Neuronal stem cell (in vitro differentiated cells): ENCODE measurements at regions not wholly inside any gene's neighbourhood (a gene's known extent, or its start where the extent isn't known, plus 50 kb on each side); places are given as distances from the start of the nearest gene placed in this dataset.

ENCODE experiments used
- DNase-seq: peaks from one replicate; pipeline ENCODE4 v3.0.0-alpha.2; 2013; ENCODE audit warnings: low spot score
- H2AFZ ChIP-seq: one replicate; pipeline ENCODE4 v1.6.1; 2013; ENCODE audit warnings: mild to moderate bottlenecking, low read length, inconsistent platforms
- H2AK5ac ChIP-seq: 2 replicates; pipeline ENCODE4 v1.6.1; 2013; ENCODE audit warnings: low read depth, mild to moderate bottlenecking, inconsistent platforms, low read length, moderate library complexity, mixed read lengths
- H2BK120ac ChIP-seq: 2 replicates; pipeline ENCODE4 v1.6.1; 2013; ENCODE audit warnings: low read depth, mild to moderate bottlenecking, inconsistent platforms, low read length, moderate library complexity, mixed read lengths
- H2BK12ac ChIP-seq: one replicate; pipeline ENCODE4 v1.6.1; 2013; ENCODE audit warnings: low read length, inconsistent platforms
- H2BK15ac ChIP-seq: 2 replicates; pipeline ENCODE4 v1.6.1; 2013; ENCODE audit warnings: mild to moderate bottlenecking, low read length, inconsistent platforms, mixed read lengths
- H2BK5ac ChIP-seq: one replicate; pipeline ENCODE4 v1.6.1; 2013; ENCODE audit warnings: inconsistent platforms, mild to moderate bottlenecking, low read length, moderate library complexity
- H3K14ac ChIP-seq: one replicate; pipeline ENCODE4 v1.6.1; 2013; ENCODE audit warnings: low read length, inconsistent platforms
- H3K18ac ChIP-seq: 2 replicates; pipeline ENCODE4 v1.6.1; 2013; ENCODE audit warnings: low read length, inconsistent platforms
- H3K23ac ChIP-seq: 2 replicates; pipeline ENCODE4 v1.6.1; 2013; ENCODE audit warnings: low read depth, mild to moderate bottlenecking, mixed read lengths, low read length, inconsistent platforms; ENCODE audit not compliant: poor library complexity
- H3K27ac ChIP-seq: replicated peaks from 3 replicates; pipeline ENCODE4 v1.5.1; 2013; ENCODE audit warnings: low read length, inconsistent platforms
- H3K27me3 ChIP-seq, 3 experiments: 2 replicates each; pipeline ENCODE4 v1.6.1; 2013; ENCODE audit warnings: low read length in 3 of 3, mild to moderate bottlenecking in 2 of 3, inconsistent platforms in 1 of 3, low read depth in 1 of 3, mixed read lengths in 1 of 3, moderate library complexity in 1 of 3; ENCODE audit not compliant: control insufficient read depth in 3 of 3, insufficient read depth in 3 of 3
- H3K36me3 ChIP-seq, 2 donors: replicated peaks in 1 of 2; 2 replicates each; pipeline ENCODE4 v1.6.1; 2013; ENCODE audit warnings: low read length in 2 of 2; ENCODE audit not compliant: control insufficient read depth in 2 of 2, insufficient read depth in 2 of 2
- H3K4ac ChIP-seq: 2 replicates; pipeline ENCODE4 v1.6.1; 2013; ENCODE audit warnings: inconsistent platforms, mild to moderate bottlenecking, low read length, moderate library complexity
- H3K4me1 ChIP-seq, 2 donors: 1 replicate in 1 of 2; 2 replicates in 1 of 2; pipeline ENCODE4 v1.6.1; 2013; ENCODE audit warnings: low read length in 2 of 2, low read depth in 1 of 2; ENCODE audit not compliant: control insufficient read depth in 2 of 2, insufficient read depth in 1 of 2
- H3K4me2 ChIP-seq: one replicate; pipeline ENCODE4 v1.6.1; 2013; ENCODE audit warnings: mild to moderate bottlenecking, low read length, inconsistent platforms; ENCODE audit not compliant: insufficient read depth, poor library complexity, severe bottlenecking
- H3K4me3 ChIP-seq, 2 donors: 2 replicates each; pipeline ENCODE4 v1.5.1; 2013; ENCODE audit warnings: low read length in 2 of 2, mild to moderate bottlenecking in 2 of 2, inconsistent platforms in 1 of 2, moderate library complexity in 1 of 2
- H3K79me1 ChIP-seq: one replicate; pipeline ENCODE4 v1.6.1; 2013; ENCODE audit warnings: low read depth, mild to moderate bottlenecking, inconsistent platforms, low read length, moderate library complexity
- H3K9ac ChIP-seq: one replicate; pipeline ENCODE4 v1.6.1; 2013; ENCODE audit warnings: mild to moderate bottlenecking, low read depth, low read length, inconsistent platforms; ENCODE audit not compliant: poor library complexity
- H3K9me3 ChIP-seq, 2 donors: replicated peaks in 1 of 2; 2 replicates each; pipeline versions ENCODE3 to v1.6.1; 2013; ENCODE audit warnings: low read length in 2 of 2, mild to moderate bottlenecking in 2 of 2, inconsistent platforms in 1 of 2, low read depth in 1 of 2, mixed read lengths in 1 of 2, moderate library complexity in 1 of 2; ENCODE audit not compliant: control insufficient read depth in 2 of 2, insufficient read depth in 1 of 2
- H4K8ac ChIP-seq: one replicate; pipeline ENCODE4 v1.6.1; 2013; ENCODE audit warnings: low read depth, mild to moderate bottlenecking, inconsistent platforms, low read length, moderate library complexity
- H4K91ac ChIP-seq: one replicate; pipeline ENCODE4 v1.6.1; 2013; ENCODE audit warnings: low read length, low read depth, mild to moderate bottlenecking, inconsistent platforms; ENCODE audit not compliant: poor library complexity
- WGBS, 2 donors: extraction: QIAGEN DNeasy Blood & Tissue Kit; methylation state at CpG; one replicate each; pipeline ENCODE4 v1.1.7; 2013; ENCODE audit warnings: missing lambda C conversion rate in 2 of 2, mixed read lengths in 1 of 2; ENCODE audit not compliant: insufficient read length in 2 of 2, insufficient replicate concordance in 1 of 2; ENCODE audit errors: extremely low coverage in 2 of 2; 5-methylcytosine and 5-hydroxymethylcytosine counted together

DNA sequence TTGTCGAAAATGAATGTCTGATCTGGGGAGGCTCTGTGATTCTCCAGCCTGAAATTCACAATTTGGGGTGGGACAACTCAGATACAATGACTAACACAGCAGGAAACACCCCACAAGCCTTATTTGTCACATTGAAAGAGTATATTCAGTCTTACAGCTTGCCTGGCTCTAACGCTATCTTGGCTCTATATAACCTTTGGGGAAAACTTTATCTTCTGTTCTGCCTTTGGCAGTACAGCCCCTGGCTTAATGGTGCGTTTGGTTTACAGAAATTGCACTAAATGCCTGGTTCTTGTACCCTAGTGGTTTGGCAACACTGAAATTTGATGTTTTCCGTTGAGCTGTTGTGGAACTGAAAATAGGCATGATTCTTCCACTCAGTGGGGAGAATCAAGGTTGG is 178.1 kb upstream of the VEGFC start:
- no peak overlapping the region for H2AFZ ChIP-seq
- no peak overlapping the region for H3K9ac ChIP-seq
- H3K27ac ChIP-seq, result no peak overlapping the region
- no peak overlapping the region for H2BK15ac ChIP-seq
- H2AK5ac ChIP-seq, result no peak overlapping the region
- H3K23ac ChIP-seq, result no peak overlapping the region
- H2BK12ac ChIP-seq, result no peak overlapping the region
- no peak overlapping the region for H2BK120ac ChIP-seq
- H3K4me2 ChIP-seq, result no peak overlapping the region
- no peak overlapping the region for H3K18ac ChIP-seq
- H3K79me1 ChIP-seq, result no peaks in the 10 kb centered on the region
- H3K36me3 ChIP-seq, result no peaks in the 10 kb centered on the region
- H3K27me3 ChIP-seq, result no peaks in the 10 kb centered on the region
- no peaks in the 10 kb centered on the region for H3K4me1 ChIP-seq
- no peaks in the 10 kb centered on the region for H3K9me3 ChIP-seq
- no peak overlapping the region for H4K91ac ChIP-seq
- no peak for DNase-seq
- no CpG with 5 or more reads among the region's 4 CpGs for WGBS, 2 donors
- H2BK5ac ChIP-seq, result no peak overlapping the region
- H4K8ac ChIP-seq, result no peak overlapping the region
- no peak overlapping the region for H3K4ac ChIP-seq
- H3K4me3 ChIP-seq, result no peak overlapping the region
- H3K14ac ChIP-seq, result no peak overlapping the region

DNA sequence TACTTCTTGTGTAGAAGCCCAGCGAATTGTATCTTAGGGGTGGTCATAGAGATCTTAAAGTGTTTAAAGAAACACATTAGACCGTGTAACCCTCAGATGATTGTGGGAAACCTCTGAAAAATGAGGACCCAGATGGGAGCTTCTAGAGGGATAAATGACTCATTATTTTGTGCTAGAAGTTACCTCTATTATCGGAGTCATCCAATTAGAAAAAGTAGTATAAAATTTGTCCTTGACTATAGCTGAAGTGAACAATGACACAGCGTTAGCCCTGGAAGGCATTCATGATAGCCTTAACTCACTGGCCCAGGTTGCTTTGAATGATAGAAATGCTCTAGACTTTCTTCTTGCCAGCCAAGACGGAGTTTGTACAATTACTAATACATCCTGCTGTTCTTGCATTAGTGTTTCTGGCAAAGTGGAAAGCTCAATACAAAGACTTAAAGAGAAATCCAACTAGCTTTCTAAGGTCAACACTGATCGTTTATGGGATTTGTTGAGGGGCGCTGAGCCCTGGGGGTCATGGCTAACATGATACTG is 178.9 kb upstream of the VEGFC start:
- Histone ChIP-seq H3K9ac (no peak overlapping the region), H3K23ac (no peak overlapping the region), H2BK15ac (no peak overlapping the region), H3K4me1 (no peaks in the 10 kb centered on the region), H4K8ac (no peak overlapping the region), H3K36me3 (no peaks in the 10 kb centered on the region), H2BK5ac (no peak overlapping the region), H3K27me3 (no peaks in the 10 kb centered on the region), H2AFZ (no peak overlapping the region), H3K18ac (no peak overlapping the region), H3K79me1 (no peaks in the 10 kb centered on the region), H2BK12ac (no peak overlapping the region), H3K27ac (no peak overlapping the region), H3K4me2 (no peak overlapping the region), H3K9me3 (no peaks in the 10 kb centered on the region), H3K4ac (no peak overlapping the region), H3K4me3 (no peak overlapping the region), H2AK5ac (no peak overlapping the region), H4K91ac (no peak overlapping the region), H2BK120ac (no peak overlapping the region), H3K14ac (no peak overlapping the region)
- WGBS, 2 donors, result no CpG with 5 or more reads among the region's 7 CpGs
- no peak for DNase-seq

DNA sequence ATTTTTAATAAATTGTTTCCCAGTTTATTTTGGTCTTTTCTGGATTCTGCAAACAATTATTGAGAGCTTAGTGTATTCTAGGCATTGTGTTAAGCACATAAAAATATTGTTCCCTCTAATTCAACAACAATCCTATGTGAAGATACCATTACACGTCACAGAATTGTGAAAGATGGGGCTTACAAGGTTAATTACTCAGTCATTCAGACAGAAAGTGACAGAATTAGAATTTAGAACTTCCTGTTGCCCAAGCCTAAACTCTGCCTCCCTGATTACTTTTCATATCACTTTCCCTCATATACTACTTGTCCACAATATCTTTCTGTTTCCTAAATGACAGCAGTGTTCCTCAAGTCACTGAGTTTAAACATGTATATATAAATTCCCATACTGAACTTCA is 186.7 kb upstream of the VEGFC start:
- no peak overlapping the region for H3K27ac ChIP-seq
- no peak overlapping the region for H2BK120ac ChIP-seq
- H2AK5ac ChIP-seq, result no peak overlapping the region
- H4K8ac ChIP-seq, result no peak overlapping the region
- H3K79me1 ChIP-seq, result no peaks in the 10 kb centered on the region
- no peaks in the 10 kb centered on the region for H3K9me3 ChIP-seq
- no peaks in the 10 kb centered on the region for H3K4me1 ChIP-seq
- no peak overlapping the region for H3K18ac ChIP-seq
- H3K4me2 ChIP-seq, result no peak overlapping the region
- no peak overlapping the region for H2BK12ac ChIP-seq
- H2AFZ ChIP-seq, result no peak overlapping the region
- WGBS, 2 donors, result no CpG with 5 or more reads among the region's 1 CpG
- no peak overlapping the region for H3K23ac ChIP-seq
- no peak overlapping the region for H3K9ac ChIP-seq
- H2BK5ac ChIP-seq, result no peak overlapping the region
- no peak overlapping the region for H3K14ac ChIP-seq
- no peak overlapping the region for H2BK15ac ChIP-seq
- no peak overlapping the region for H3K4ac ChIP-seq
- no peak overlapping the region for H3K4me3 ChIP-seq
- no peaks in the 10 kb centered on the region for H3K36me3 ChIP-seq
- H3K27me3 ChIP-seq, result no peaks in the 10 kb centered on the region
- no peak overlapping the region for H4K91ac ChIP-seq
- no peak for DNase-seq

DNA sequence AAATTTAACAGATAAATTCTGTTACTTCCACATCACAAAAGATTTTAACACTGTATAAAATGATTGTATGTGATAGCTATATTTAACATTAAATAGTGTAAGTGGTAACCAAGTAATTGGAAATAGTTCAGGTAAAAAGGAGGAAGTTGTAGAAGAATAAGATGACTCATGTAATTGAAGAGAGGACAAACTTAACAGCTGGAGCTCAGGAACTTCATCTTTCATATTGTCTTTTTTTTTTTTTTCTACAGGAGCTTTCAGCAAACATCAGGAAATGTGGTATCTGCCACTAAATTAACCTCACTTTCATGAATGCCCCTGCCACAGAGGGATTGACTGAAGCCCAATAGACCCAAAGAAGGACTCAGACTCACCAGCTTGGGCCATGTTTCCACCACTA is 188.4 kb upstream of the VEGFC start:
- Histone ChIP-seq H3K14ac (no peak overlapping the region), H3K27me3 (no peaks in the 10 kb centered on the region), H2BK120ac (no peak overlapping the region), H4K8ac (no peak overlapping the region), H4K91ac (no peak overlapping the region), H3K18ac (no peak overlapping the region), H3K4me2 (no peak overlapping the region), H3K4ac (no peak overlapping the region), H2AK5ac (no peak overlapping the region), H3K9me3 (no peaks in the 10 kb centered on the region), H3K36me3 (no peaks in the 10 kb centered on the region), H2AFZ (no peak overlapping the region), H3K79me1 (no peaks in the 10 kb centered on the region), H2BK15ac (no peak overlapping the region), H3K4me1 (no peaks in the 10 kb centered on the region), H3K23ac (no peak overlapping the region), H2BK5ac (no peak overlapping the region), H3K27ac (no peak overlapping the region), H3K4me3 (no peak overlapping the region), H3K9ac (no peak overlapping the region), H2BK12ac (no peak overlapping the region)
- no peak for DNase-seq
